Umbilical cord (tissue), 1 donor: ENCODE measurements at regions not wholly inside any gene's neighbourhood (a gene's known extent, or its start where the extent isn't known, plus 50 kb on each side); places are given as distances from the start of the nearest gene placed in this dataset.
"Not testable (repeated sequence)": the region's sequence is repeated elsewhere in the genome, so short reads cannot be mapped to it uniquely, and the experiment has no call there.

Experiments used
- DNase-seq: peaks from one replicate; pipeline ENCODE4 v3.0.0-alpha.2; 2015; ENCODE audit warnings: low spot score

- DNase-seq: no peak
These were observed 348.8 kb upstream of the CLINT1 start for GRCh38 chr5:158207733-158208132.

GRCh38 chr5:158205992-158206391 lies 347.0 kb upstream of the CLINT1 start:
- DNase-seq: no peak

- no peak for DNase-seq
These were observed 344.3 kb upstream of the CLINT1 start for GRCh38 chr5:158203261-158203660.

- no peak for DNase-seq
These were observed 343.9 kb upstream of the CLINT1 start for GRCh38 chr5:158202801-158203200.

- no peak for DNase-seq
These were observed 341.7 kb upstream of the CLINT1 start for GRCh38 chr5:158200619-158201018.

GRCh38 chr5:158198636-158199035 lies 339.7 kb upstream of the CLINT1 start:
- no peak for DNase-seq

- DNase-seq: no peak
These were observed 336.7 kb upstream of the CLINT1 start for GRCh38 chr5:158195416-158196210.

- no peak for DNase-seq
These were observed 335.6 kb upstream of the CLINT1 start for GRCh38 chr5:158194561-158194976.

- DNase-seq: not testable (repeated sequence)
These were observed 334.4 kb upstream of the CLINT1 start for GRCh38 chr5:158193395-158193794.

GRCh38 chr5:158180407-158180806 lies 321.5 kb upstream of the CLINT1 start:
- no peak for DNase-seq

- no peak for DNase-seq
These were observed 320.3 kb upstream of the CLINT1 start for GRCh38 chr5:158179271-158179670.

GRCh38 chr5:158178535-158178934 lies 319.6 kb upstream of the CLINT1 start:
- no peak for DNase-seq

GRCh38 chr5:158177146-158177545 lies 318.2 kb upstream of the CLINT1 start:
- no peak for DNase-seq

- DNase-seq: peak; percentile 23
These were observed 317.1 kb upstream of the CLINT1 start for GRCh38 chr5:158175934-158176481.

GRCh38 chr5:158174918-158175851 lies 316.2 kb upstream of the CLINT1 start:
- DNase-seq: peak; percentile 82

- no peak for DNase-seq
These were observed 315.1 kb upstream of the CLINT1 start for GRCh38 chr5:158174026-158174425.

GRCh38 chr5:158172005-158172404 lies 313.1 kb upstream of the CLINT1 start:
- no peak for DNase-seq

GRCh38 chr5:158170534-158170933 lies 311.6 kb upstream of the CLINT1 start:
- DNase-seq: no peak

- no peak for DNase-seq
These were observed 311.1 kb upstream of the CLINT1 start for GRCh38 chr5:158170060-158170459.

- peak; percentile 50 for DNase-seq
These were observed 307.5 kb upstream of the CLINT1 start for GRCh38 chr5:158166424-158166823.

- no peak for DNase-seq
These were observed 306.7 kb upstream of the CLINT1 start for GRCh38 chr5:158165647-158166046.
